GM06990 (cell line): ENCODE measurements at regions not wholly inside any gene's neighbourhood (a gene's known extent, or its start where the extent isn't known, plus 50 kb on each side); places are given as distances from the start of the nearest gene placed in this dataset.
A peak's percentile ranks its signal among the peaks of the same experiment; 100 is the strongest.

Experiments used
- DNase-seq: peaks from one replicate; pipeline ENCODE4 v3.0.0-alpha.2; 2011; ENCODE audit not compliant: insufficient read length; ENCODE audit errors: extremely low read depth
- H3K27me3 ChIP-seq: replicated peaks from 2 replicates; pipeline ENCODE4 v1.6.0; 2011; ENCODE audit warnings: low read length; ENCODE audit not compliant: control insufficient read depth, insufficient read depth
- H3K36me3 ChIP-seq: 2 replicates; pipeline ENCODE4 v1.5.1; 2011; ENCODE audit warnings: low read length; ENCODE audit not compliant: control insufficient read depth, insufficient read depth
- H3K4me3 ChIP-seq: replicated peaks from 2 replicates; pipeline ENCODE4 v1.5.1; 2011; ENCODE audit warnings: low read depth, mild to moderate bottlenecking, control low read depth, low read length
- CTCF ChIP-seq: IDR thresholded peaks from 2 replicates; pipeline ENCODE4 v1.5.1; 2011; ENCODE audit warnings: low read length, control low read depth, mild to moderate bottlenecking, inconsistent platforms; ENCODE audit not compliant: insufficient read depth, poor library complexity, severe bottlenecking

GRCh38 chr18:24590946-24591345 is 130.5 kb downstream of the HRH4 start:
- H3K4me3 ChIP-seq = no peak overlapping the region
- no peaks in the 10 kb centered on the region for H3K36me3 ChIP-seq

GRCh38 chr18:24593401-24593800 is 133.0 kb downstream of the HRH4 start:
- no peaks in the 10 kb centered on the region for H3K27me3 ChIP-seq
- no peak for DNase-seq
- TF ChIP-seq CTCF = no peak
- no peaks in the 10 kb centered on the region for H3K36me3 ChIP-seq
- no peak overlapping the region for H3K4me3 ChIP-seq

More at GRCh38 chr18:24590946-24591345, 130.5 kb downstream of the HRH4 start:
- no peaks in the 10 kb centered on the region for H3K27me3 ChIP-seq
- DNase-seq = no peak
- TF ChIP-seq CTCF = no peak

- no peak overlapping the region for H3K4me3 ChIP-seq
- no peaks in the 10 kb centered on the region for H3K36me3 ChIP-seq
- no peak for DNase-seq
- H3K27me3 ChIP-seq = no peaks in the 10 kb centered on the region
- TF ChIP-seq CTCF = no peak
Measured at GRCh38 chr18:24593886-24594285, 133.4 kb downstream of the HRH4 start.

- TF ChIP-seq CTCF = no peak
- no peaks in the 10 kb centered on the region for H3K36me3 ChIP-seq
- H3K27me3 ChIP-seq = no peaks in the 10 kb centered on the region
- H3K4me3 ChIP-seq = no peak overlapping the region
- DNase-seq = no peak
Measured at GRCh38 chr18:24595561-24596031, 135.2 kb downstream of the HRH4 start.

- Histone ChIP-seq H3K4me3 (no peak overlapping the region), H3K27me3 (no peaks in the 10 kb centered on the region), H3K36me3 (no peaks in the 10 kb centered on the region)
- peak; percentile 10 for DNase-seq
- TF ChIP-seq CTCF = peak; percentile 54
Measured at GRCh38 chr18:24600076-24600654, 139.7 kb downstream of the HRH4 start.

GRCh38 chr18:24601585-24601984 is 141.1 kb downstream of the HRH4 start:
- no peak for DNase-seq
- TF ChIP-seq CTCF = no peak
- Histone ChIP-seq H3K36me3 (no peaks in the 10 kb centered on the region), H3K4me3 (no peak overlapping the region), H3K27me3 (no peaks in the 10 kb centered on the region; the same call in 1 of the 2 replicates)
